A204.1 (cell line): ENCODE measurements at regions not wholly inside any gene's neighbourhood (a gene's known extent, or its start where the extent isn't known, plus 50 kb on each side); places are given as distances from the start of the nearest gene placed in this dataset.

ENCODE experiments used
- FAIRE-seq: peaks from 2 replicates; lab custom pipeline; 2012; peaks lifted over from hg19 to GRCh38; lab: Jason Lieb, UNC

- no peak for FAIRE-seq
Observed at GRCh38 chr2:103103678-103104077, 341.8 kb downstream of the TMEM182 start.

- no peak for FAIRE-seq
Observed at GRCh38 chr2:103119352-103119751, 357.5 kb downstream of the TMEM182 start.

- no peak for FAIRE-seq
Observed at GRCh38 chr2:103121106-103121505, 359.3 kb downstream of the TMEM182 start.

DNA sequence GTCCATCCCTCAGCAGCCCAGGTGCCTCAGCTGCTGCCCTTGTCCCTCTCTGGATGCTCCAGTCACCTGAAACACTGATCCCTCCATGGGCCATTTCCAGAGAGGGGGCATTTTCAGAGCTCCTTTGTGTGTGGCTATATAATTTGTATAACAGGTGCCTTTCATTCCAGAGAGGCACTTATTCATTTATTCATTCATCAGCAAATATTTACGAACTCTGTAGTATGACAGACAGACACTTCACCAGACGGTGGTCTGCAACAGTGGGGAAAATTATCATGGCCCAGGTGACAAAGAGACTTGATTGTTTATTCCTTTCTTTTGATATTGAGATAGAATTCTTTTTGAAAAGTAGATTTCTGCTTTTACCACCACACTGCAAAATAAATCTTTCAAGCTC is 361.7 kb downstream of the TMEM182 start:
- no peak for FAIRE-seq

DNA sequence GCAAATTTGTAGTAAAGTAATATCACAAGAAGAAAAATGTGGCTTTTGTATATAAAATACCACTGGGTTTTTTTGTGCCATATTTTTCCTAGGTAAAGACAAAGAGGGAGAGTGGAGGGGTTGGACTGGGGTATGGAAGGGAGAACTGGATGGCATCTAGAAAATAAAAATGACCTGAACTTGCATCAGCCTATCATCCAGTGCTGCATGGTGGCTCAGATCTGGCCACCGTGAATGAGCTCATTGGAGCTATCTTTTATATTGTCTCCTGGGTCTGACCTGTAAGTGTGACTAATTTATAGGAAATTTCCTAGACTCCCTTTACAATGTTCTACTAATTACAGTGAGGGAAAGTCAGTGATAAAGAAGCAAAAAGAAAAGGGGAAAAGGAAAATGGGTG is 369.0 kb downstream of the TMEM182 start:
- no peak for FAIRE-seq

- no peak for FAIRE-seq
Observed at GRCh38 chr2:103132536-103133217, 370.8 kb downstream of the TMEM182 start.

GRCh38 chr2:103135679-103136078 is 373.8 kb downstream of the TMEM182 start:
- no peak for FAIRE-seq

- FAIRE-seq = no peak
Observed at GRCh38 chr2:103138123-103138901, 376.5 kb downstream of the TMEM182 start.

DNA sequence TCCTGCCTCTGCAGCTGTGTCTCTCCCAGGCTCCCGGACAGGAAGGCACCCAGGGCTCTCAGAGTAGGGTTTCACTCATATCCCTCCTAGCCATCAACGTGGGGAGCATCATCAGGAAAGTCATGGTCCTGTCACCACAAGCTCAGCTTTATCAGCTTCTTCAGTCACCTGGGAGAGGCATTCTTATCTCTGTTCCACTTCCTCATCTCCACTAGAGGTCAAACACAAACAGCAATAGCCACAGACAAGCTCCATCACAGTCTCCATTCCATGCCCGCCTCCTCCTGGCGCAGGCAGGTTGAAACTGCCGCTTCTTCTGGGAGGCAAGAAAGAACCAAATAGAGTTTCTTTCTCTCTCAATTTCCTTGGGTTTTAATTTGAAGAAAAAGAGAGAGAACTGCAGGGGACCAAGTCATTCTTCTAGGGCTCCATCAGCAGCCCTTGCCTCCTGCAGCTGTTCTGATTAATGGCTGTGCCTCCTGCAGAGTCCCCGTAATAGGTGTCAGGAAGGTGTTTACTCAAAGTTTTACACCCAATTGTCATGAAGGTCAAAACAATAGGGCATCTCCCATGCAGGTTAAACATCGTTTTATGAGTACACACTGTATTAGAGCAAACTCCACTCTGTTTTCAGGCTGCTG is 377.9 kb downstream of the TMEM182 start:
- no peak for FAIRE-seq

DNA sequence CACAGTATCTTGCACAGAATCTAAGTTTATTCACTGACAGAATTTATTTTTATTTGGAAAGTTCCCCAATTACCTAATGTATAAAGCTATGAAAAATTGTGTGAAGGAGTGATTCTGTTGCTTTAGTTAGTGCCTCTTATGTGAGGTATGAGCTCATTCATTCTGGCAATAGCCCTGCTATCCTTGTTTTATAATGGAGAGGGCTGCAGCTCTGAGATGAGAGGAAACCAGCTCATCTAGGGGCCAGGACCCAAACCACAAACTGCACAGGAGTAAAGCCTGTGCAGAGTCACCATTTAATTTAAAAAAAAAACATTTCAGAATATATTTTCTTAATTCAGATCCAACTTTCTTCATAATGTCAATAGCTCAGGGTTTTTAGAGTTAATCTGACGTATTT is 383.0 kb downstream of the TMEM182 start:
- FAIRE-seq = no peak

DNA sequence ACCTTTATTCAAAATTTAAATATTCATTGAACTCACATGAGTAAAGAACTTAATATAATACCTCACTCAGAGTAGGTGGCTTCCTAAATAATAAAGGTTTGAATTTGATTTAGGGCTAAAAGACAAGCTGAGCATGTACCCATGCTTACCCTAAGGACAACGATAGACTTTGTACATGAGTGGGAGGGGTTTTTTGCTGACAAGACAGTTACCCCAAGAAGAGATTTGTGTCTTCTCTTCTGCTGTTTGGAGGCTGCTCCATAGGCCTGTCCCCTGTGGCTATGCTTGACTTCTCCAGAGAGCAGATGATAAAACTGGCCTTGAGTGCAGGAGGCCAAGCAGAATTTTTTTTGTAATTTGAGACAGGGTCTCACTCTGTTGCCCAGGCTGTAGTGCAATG is 383.9 kb downstream of the TMEM182 start:
- no peak for FAIRE-seq

DNA sequence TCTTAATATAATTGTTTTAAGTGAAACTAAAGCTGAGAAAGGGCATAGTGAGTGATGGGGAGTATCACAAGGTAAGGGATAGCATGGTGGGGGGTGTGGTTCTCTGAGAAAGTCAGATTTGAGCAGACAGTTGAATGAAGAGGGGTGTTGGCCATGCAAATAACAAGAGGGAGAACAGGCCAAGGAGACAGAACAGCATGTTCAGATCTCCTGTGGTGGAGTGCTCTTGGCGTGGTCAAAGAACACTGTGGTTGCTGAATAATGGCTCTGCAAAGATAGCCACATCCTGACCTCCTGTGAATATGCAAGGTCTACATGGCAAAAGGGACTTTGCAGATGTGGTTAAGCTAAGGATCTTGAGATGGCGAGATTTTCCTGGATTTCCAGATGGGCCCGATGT is 389.2 kb downstream of the TMEM182 start:
- FAIRE-seq = no peak

DNA sequence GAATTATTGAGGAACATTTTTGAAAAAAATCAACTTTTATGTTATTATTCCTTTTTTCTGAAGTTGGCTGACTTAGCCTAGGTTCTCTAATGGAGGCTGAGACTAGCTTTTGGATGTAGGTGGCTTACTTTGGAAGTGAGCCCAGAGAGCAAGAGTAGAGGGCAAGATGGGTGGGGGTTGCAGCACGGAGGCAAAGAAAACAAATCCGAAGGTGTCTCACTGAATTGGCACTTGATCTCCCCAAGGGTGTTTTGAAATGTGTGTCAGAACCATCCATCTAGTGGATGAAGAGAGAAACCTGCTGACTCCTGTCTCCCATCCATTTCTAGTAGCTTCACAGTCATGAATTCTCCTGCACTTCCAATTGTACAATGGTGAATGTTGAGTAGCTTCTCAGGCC is 390.7 kb downstream of the TMEM182 start:
- FAIRE-seq = no peak

DNA sequence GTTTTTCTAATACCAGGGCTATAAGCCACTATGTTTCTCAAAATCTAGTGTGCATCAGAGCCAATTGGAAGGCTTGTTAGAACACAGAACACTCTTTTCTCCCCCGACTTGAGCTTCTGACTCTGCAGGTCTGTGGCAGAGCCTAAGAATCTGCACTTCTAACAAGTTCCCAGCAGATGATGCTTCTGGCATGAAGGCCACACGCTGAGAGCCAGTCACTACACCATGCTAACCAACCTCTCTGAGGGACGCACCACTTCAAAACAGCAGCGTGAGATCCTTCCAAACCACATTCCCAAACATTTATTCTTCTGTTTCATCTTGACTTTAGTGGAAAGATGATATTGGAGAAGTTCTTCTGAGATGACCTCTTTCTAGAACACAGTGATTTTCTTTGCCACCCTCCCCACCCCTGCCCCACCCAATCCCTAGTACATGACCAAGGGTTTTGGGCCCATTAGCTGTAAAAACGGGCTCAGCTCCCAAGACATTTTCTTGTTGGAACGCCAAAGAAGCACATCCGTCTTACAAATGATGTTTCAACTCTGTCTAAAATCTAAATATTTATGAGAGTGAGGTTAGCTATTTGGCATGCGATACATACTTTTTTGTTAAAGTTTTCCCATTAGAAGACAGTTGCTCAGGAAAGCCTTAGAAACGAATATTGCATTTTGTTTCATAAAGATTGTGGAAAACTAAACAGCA is 391.9 kb downstream of the TMEM182 start:
- FAIRE-seq = no peak

DNA sequence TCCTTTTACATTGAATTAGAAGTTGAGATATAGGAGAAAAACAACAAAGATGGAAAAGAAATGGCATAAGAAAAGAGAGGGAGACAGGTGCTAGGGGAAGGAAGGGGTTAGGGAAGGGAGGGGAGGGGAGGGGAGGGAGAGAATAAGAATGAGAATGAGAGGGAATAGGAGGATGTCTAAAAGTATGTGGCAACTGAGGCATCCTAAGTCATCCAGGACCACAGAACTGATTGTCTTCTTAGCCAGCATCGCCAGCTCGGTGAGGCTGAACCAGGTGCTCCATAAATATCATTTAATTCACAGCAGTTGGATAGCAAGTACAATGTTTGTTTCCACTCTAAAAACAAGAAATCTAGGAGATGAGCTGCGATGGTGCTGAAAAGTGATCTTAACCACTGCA is 393.5 kb downstream of the TMEM182 start:
- FAIRE-seq = no peak

GRCh38 chr2:103159018-103159417 is 397.2 kb downstream of the TMEM182 start:
- no peak for FAIRE-seq

DNA sequence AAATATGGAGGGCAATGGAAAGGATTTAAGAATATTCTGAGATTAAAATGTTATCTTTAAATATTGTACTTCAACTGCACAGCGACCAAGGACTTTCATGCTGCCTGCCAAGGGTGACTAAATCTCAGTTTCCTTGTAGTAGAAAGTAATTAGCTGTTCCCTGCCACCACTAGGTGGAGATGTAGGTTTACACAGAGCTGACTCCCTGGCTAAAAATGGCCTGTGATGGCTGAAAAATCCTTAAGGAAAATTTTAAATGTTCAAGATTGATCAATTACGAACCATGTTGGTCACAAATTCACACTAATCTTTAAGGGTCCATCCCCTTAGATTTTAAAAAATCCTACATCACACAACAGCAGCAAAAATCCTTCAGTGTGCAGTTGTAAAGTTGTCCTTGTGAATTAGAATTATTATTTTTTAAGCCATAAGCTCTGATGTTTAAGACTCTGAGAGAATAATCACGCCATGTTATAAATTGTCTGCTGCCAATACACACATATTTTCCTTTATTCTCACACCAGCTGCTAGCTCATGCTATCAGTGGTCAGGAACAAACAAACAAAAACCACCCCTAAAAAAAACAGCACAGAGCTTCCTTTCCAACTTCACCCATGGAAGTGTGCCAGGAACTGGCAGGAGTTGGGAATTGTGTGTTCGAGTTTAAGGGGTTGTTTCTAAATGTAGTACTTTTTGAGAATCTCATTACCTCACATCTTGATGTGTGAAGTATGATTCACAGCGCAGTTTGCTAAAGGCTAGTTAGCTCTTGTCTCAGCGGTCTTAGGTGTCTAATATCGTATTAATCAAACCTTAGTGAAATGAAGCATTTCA is 399.8 kb downstream of the TMEM182 start:
- FAIRE-seq = peak; percentile 73

- FAIRE-seq = no peak
Observed at GRCh38 chr2:103164748-103165147, 402.9 kb downstream of the TMEM182 start.

DNA sequence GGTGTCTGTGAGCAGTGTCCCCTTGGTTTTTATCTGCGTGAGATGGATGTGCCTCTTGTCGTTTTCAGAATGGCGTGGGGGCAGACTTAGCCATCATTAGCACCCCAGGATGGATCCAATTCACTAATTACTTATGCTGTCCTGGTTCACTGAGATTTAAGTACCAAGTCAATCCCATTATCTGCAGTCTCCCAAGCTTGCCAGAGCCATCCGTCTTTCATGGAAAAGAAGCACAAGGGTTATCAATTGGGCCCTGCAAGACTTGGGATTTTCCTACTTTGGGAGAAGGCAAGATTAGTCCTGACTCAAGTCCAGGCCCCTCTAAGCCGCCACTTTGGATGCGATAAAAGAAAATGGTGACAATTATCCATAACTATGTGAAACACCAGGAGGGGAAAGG is 404.0 kb downstream of the TMEM182 start:
- FAIRE-seq = no peak

DNA sequence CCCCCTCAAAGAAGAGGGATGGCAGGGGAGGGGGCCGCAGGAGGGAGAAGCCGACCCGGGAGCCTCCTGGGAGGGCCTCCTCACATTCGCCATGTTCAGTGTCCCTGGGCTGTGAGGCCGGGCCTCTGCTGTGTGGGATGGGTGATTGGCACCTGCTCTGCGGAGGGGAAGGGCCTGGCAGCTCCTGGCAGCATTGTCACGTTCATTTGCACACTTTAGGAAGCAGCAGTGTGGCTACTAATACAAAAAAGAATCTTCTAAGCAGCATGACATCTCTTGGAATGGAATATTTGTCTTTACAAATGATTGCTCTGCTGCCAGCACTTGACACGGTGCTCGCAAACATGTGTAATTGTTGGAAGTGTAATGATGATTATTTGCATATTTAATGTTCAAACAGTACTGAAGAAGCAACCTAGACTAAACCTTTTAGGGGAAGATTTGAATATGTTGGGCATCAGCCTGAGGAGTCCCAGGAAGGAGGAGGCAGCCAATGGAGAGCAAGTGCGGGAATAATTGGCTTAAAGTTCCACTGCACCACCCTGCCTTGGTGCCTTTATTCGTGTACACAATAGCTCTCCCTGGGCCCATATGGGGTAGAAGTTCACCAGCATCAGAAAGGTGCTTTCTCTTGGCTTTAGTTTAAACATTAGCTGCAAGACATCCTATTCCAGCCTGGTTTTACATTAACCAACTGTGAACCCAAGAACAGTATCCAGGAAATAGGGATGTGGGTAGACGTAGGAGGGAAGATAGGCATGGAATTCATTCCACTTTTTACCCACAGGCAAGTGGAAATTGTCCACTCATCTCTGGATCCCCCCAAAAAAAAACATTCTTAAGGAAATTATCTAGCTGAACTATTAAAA is 404.9 kb downstream of the TMEM182 start:
- no peak for FAIRE-seq

DNA sequence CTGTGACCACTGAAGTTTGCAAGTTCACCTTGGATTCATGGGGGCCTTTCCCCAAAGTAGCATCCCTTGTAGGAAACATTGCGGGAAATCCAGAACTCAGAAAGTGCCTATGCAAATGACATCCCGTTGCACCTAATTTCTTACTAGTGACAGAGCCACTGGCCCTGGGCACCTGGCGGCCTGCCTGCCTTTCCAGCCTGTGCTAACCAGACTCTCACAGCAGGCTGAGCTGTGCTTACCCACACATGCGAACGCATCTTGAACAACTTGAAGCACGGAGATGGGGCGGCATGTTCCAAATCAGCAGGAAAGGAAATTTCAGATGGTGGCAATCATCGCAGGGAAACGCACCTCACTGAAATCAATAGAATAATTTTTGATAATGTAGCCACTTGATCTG is 405.8 kb downstream of the TMEM182 start:
- no peak for FAIRE-seq
